Skin of body (tissue), 1 donor: ENCODE measurements at regions not wholly inside any gene's neighbourhood (a gene's known extent, or its start where the extent isn't known, plus 50 kb on each side); places are given as distances from the start of the nearest gene placed in this dataset.
"Not testable (repeated sequence)": the region's sequence is repeated elsewhere in the genome, so short reads cannot be mapped to it uniquely, and the experiment has no call there.

Source experiments
- DNase-seq: peaks from one replicate; lab custom pipeline; 2025; lab: John Stamatoyannopoulos, UW

GRCh38 chr7:55303220-55303619 is 61.9 kb upstream of the LANCL2 start:
- no peak for DNase-seq

- no peak for DNase-seq
Observed at GRCh38 chr7:55304018-55304762, 60.9 kb upstream of the LANCL2 start.

GRCh38 chr7:55305135-55305534 is 60.0 kb upstream of the LANCL2 start:
- no peak for DNase-seq

GRCh38 chr7:55306331-55306730 is 58.8 kb upstream of the LANCL2 start:
- DNase-seq, result no peak

GRCh38 chr7:55307123-55307916 is 57.8 kb upstream of the LANCL2 start:
- no peak for DNase-seq

- no peak for DNase-seq
Observed at GRCh38 chr7:55308186-55308929, 56.8 kb upstream of the LANCL2 start.

- no peak for DNase-seq
Observed at GRCh38 chr7:55309040-55309991, 55.8 kb upstream of the LANCL2 start.

- DNase-seq, result no peak
Observed at GRCh38 chr7:55310287-55311025, 54.7 kb upstream of the LANCL2 start.

GRCh38 chr7:55311892-55312291 is 53.2 kb upstream of the LANCL2 start:
- DNase-seq, result not testable (repeated sequence)

- DNase-seq, result not testable (repeated sequence)
Observed at GRCh38 chr7:55313671-55314070, 51.5 kb upstream of the LANCL2 start.

- DNase-seq, result no peak
Observed at GRCh38 chr7:55314967-55315366, 50.2 kb upstream of the LANCL2 start.
